Jurkat, Clone E6-1 (cell line): ENCODE measurements at regions not wholly inside any gene's neighbourhood (a gene's known extent, or its start where the extent isn't known, plus 50 kb on each side); places are given as distances from the start of the nearest gene placed in this dataset.
A peak's percentile ranks its signal among the peaks of the same experiment; 100 is the strongest.
"Not testable (repeated sequence)": the region's sequence is repeated elsewhere in the genome, so short reads cannot be mapped to it uniquely, and the experiment has no call there.

ENCODE experiments used
- DNase-seq: peaks from one replicate; pipeline ENCODE4 v3.0.0-alpha.2; 2011; ENCODE audit warnings: low read depth, low spot score
- H3K4me3 ChIP-seq: 2 replicates; pipeline ENCODE4 v1.5.1; 2011; ENCODE audit warnings: mild to moderate bottlenecking, low read length, control low read depth, moderate library complexity

DNA sequence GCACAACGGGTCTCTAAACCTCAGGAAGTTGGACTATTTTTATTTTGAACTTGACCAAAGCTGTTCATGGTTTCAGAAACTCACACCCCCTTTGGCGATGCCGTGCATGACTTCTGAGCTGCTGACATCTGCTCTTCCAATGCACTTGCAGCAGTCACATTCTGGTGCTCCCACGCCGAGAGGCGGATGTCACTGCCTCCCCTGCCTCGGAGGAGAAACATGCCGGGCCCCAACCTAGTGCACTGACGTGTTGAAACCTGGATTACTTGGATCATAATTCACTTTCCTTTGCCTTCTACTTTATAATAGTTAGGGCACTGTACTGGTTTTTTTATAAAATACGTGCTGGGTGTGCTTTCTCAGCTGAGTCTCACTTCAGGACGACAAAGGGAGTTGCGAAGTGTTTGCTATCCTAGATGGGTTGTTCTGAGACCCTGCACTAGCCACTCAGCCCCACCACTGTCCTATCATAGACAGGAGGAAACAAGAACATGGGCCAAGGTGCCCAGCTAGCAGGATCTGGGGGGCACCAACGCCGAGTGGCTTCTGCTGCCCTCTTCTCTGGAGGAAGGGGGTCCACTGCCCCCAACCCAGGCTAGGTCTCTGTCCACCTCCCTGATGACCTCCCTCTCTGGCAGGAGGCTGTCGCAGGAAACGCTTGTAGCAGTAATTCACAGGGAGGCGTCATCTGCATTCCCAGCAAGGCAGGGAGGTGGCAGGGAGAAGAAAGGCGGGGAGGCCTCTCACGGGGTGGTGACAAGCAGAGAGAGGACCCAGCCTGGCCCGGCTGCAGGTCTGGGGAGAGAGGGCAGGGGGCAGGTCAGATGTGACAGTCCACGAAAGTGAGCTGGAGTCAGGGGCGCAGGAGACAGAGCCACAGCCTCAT lies 158.8 kb upstream of the IQSEC1 start:
- DNase-seq, result no peak
- H3K4me3 ChIP-seq, result no peak overlapping the region

DNA sequence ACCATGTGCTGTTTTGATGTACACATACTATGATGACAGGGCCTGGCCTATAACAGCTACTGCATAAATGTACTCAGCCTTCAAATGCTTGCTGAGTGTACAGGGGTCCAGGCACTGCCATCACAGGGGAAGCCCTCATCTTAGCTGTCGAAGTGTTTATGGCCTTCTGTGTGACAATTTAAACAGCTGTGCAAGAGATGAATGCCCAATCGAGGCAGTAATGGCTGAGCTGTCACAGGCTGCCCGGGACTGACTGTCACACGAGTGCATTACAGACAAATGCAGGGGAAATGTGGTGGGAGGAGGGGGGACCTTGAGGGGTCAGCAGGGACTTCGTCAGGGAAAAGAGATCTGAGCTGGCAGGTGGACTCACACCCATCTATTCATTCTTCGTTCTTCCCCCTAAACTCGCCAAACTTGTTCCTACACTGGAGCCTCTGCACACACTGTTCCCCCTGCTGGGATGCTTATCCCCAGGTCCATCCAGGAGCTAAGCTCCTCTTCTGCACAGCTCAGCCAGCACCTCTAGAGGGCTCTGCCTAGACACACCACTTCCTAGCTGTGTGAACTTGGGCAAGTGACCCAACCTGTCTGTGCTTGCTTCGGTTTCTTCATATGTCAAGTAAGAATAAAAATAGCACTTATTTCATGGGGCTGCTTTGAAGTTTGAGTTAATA lies 156.2 kb upstream of the IQSEC1 start:
- DNase-seq, result peak; percentile 64
- H3K4me3 ChIP-seq, result no peak overlapping the region

DNA sequence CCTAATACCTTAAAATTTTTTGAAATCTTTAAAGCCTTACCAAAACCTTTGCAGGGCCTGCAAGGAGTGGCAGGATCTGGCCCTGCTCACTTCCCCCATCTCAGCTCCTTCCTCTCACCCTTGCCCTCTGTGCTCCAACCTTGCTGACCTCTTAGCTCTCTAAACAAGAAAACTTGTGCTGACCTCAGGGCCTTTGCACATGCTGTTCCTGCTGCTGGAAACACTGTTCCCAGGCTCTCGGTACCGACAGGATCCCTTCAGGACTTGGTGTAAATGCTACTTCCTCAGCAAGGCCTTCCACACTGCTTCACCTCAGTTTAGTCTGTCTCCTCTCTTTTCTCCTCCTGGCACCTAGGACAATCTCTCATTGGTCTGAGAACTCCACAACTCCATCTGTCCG lies 155.4 kb upstream of the IQSEC1 start:
- no peak overlapping the region for H3K4me3 ChIP-seq
- no peak for DNase-seq

DNA sequence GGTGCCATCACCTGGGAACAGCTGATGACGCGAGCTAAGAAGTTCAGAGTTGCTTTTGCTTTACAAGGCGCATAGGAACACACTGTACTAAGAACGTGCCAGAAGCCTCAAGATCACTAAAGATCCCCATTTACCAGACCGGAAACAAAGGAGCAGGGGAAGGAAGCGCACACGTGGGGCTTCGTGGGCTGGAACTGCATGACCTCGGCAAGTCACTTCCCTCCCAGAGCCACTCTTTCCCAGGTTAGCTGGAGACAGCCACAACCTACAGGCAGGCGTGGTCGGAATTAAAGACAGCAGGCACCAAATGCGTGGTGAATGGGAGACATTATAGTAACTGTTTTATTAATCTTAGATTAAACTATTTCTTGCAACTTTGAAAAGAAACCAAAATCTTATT lies 154.9 kb upstream of the IQSEC1 start:
- H3K4me3 ChIP-seq, DNase-seq: not testable (repeated sequence)

DNA sequence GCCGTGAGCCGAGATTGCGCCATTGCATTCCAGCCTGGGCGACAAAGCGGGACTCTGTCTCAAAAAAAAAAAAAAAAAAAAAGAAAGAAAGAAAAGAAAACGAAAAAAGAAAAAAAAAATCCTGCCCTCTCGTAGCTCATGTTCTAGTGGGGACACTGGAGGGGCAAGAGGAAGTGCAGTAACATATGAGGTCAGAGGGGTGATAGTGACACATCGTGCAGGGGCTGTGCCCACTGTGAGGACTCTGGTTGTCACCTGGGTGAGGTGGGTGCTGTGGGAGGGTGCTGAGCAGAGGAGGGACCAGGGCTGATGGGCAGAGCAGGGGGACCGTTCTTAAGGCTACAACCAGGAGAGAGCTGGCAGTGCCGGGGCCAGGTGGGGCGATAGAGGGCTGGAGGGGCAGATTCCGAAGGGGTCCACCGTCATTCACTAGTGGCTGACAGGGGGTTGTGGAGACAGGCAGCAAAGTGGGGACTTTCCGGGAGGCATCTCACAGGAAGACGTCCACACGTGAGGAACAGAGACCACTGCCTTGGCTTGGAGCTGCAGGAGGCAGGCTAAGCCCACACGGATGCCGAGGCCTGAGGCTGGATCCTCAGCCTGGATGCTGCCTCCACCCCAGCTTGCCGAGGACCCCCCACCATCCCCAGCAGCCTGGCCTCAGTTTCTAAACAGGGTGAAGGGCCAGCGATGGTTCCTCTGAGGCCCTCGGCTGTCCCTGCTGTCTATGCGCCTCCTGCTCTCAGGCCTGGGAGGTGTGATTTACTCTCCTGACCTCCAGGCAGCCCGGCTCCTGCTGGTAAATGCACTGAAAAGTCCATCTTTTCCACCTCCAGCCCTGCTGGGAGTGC lies 154.3 kb upstream of the IQSEC1 start:
- H3K4me3 ChIP-seq, result no peak overlapping the region
- no peak for DNase-seq

DNA sequence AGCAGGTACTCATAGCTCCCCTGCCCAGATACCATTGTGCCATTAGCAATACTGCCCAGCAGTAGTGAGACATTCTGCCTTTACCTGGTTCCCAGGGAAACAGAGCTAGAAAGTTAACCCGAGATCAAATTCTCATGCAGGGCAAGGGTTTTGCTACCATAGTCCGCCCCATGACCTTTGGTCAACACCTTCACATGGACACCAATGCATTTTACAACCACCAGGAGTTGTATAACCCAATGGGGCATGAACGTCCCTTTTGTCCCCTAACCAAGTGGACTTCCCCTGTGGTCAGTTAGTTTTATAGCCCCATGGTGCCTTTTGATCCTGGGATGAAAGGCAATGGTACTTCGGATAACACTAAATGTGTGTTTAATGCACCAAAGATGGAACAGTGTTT lies 151.7 kb upstream of the IQSEC1 start:
- DNase-seq, result no peak
- no peak overlapping the region for H3K4me3 ChIP-seq

DNA sequence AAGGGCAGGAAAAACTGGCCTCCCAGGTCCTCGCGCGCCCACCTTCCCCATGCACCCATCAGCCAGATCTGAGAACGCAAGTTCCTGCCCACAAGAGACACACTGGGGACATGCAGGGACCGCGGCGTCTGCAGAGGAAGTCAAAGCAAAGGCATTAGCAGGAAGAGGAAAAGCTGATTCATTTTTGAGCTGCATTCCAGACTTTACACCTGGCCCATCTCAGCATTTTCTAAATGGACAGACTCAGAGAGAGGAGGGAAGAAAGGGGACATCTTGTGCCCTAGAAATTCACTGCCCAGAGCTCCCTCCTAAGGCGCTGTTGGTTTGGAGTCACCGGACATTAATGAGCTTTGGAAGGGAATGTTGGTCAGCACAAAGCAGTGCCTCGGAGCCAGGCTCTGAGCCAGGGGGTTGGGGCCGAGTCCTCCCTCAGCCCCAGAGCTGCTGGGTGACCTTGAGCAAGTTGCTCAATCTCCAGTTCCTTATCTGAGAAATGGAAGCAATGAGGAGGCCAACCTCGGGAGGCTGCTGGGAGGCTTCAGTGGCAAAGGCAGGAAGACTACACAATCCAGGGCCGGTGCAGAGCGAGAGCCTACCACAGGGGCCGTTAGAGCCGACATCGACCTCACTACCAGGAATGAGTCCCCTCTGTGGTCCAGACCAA lies 150.5 kb upstream of the IQSEC1 start:
- H3K4me3 ChIP-seq, result no peak overlapping the region
- DNase-seq, result peak; percentile 47

DNA sequence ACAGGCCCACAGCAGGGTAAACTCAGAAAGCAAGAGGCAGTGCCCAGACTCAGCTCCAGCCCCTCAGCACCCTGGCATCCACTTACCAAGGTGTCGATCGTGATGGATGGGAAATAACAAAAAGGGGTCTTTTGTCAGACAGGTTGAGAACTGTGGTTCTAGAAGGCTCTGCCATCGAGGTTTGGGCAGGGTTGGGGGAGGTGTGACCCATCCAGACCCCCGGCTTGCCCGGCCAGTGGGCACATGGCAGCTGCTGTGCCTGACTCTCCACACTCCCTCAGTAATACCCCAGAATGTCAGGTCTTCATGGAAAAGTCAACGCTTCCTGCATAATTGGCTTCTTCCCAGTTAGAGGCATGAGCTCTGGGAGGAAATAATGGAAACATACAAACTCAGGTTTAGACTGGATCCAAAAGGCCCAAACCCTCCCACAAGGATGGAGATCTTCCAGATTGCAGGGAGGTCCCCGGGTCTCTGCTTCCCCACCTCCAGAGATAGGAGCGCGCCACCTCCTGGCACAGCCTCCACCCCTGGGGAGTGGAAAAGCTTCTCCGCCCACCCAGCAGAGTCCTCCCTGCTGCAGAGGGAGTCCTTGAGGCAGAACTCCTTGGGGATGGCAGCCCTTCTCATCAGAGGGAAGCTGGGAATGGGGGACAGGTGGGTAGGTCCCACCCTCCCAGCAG lies 149.8 kb upstream of the IQSEC1 start:
- DNase-seq, result no peak
- H3K4me3 ChIP-seq, result no peak overlapping the region

DNA sequence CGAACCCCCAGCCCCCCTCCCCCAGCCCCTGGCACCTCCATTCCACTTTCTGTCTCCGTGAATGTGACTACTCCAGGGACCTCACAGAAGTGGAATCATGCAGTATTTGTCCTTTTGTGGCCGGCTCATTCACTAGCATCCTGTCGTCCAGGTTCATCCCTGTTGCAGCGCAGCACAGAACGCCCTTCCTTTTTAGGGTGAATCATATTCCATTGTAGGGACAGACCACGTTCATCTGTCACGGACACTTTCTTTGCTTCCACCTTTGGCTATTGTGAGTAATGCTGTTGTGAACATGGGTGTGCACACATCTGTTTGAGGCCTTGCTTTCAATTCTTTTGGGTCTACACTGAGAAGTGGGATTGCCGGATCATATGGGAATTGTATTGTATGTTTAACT lies 148.9 kb upstream of the IQSEC1 start:
- H3K4me3 ChIP-seq, result no peak overlapping the region
- no peak for DNase-seq

DNA sequence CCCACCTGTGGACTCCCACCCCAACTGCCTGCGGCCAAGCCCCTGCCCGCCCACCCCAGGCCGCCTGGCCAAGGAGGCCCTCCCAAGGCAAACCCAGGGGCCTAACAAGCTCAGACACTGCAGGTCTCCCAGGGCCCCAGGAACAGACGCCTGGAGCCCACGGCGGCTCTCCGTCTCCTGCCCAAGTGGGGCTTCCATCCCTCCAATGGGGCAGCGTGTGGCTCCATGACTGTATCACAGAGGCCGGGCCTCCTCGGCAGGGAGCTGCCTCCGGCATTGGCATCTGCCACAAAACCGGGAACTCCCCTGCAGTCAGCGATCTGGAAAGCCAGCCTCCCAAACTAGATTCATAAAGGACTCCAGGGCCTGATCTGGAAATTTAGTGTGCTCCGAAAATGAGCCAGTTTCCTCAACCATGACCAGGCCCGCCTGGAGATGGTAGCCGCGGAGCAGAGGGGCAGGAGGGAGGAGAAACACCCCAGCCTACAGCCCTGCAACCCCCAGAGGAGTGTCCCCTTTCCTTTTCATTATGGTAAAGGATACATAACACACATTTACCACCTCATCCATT lies 148.3 kb upstream of the IQSEC1 start:
- H3K4me3 ChIP-seq, result no peak overlapping the region
- DNase-seq, result no peak

DNA sequence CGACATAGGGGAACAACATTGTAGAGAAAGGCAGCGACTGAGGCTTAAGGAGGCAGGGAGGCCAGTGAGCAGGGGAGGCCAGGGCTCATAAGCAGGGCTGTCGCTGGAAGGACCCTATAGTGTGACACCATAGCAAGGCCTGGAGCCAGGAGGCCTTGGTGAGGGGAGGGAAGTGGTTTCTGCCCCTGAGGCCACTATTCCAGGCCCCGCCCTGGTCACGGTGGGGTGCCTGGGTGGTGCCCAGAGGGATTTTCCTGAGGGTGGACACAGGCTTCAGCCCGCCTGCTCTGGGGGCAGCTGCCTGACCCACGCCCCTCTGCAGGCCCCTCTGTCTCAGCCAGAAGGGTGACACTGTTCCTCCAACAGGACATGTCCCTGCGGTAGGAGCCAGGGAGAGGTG lies 147.8 kb upstream of the IQSEC1 start:
- DNase-seq, result no peak
- no peak overlapping the region for H3K4me3 ChIP-seq

DNA sequence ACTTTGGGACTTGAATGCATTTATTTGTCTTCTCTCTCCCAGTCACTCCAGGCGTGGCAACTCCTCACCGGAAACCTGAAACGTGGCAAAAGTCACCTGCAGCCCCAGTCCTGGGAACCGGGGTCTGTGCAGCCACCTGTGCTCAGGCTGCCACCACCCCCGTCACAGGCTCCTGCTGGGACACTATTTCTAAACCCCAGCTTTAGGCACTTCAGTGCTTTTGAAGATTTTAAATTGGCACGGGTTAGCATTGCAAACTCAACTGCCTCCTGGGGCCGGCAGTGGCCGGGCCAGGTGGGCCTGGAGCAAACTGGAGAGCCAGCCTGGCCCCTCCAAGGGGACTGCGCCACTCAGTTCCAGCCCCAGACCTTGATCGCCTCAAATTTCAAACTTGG lies 146.7 kb upstream of the IQSEC1 start:
- H3K4me3 ChIP-seq, result no peak overlapping the region
- DNase-seq, result no peak

DNA sequence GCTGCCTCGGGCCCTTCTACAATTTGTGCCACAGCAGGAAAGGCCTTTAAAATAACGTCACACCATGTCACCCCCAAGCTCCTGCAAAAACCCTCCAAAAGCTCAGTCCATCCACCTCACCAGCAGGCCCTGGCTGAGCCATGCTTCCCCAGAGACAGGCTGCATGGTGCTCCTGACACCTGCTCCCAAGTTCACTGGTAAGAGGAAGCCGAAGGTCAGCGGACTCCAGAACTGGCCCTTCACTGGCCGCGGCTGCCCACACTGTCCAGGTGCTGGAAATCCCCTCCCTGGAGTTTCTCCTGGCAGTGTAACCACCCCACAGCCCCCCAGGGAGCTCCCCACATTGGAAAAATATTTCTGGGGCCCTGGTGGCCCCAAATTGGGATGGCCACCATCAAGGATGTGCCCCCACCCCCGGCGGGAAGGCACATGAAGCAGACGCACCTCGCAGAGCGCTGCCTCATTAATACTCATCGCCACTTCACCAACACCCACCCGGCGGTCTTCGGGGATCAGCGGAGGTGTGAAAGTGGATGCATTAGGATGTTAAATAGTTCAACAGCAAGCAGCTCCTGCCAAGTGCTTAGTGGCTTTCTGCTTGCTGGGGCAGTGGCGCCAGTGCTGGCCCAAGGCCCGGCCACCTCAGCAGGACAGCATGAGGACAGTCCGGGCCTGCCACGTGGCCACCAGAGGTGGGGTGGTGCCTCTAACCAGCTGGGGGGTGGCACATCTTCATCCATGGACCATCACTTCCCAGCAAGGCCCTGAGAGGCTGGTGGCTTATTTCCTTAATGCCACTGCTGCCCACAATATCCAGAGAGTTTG lies 146.1 kb upstream of the IQSEC1 start:
- no peak for DNase-seq
- H3K4me3 ChIP-seq, result no peak overlapping the region

DNA sequence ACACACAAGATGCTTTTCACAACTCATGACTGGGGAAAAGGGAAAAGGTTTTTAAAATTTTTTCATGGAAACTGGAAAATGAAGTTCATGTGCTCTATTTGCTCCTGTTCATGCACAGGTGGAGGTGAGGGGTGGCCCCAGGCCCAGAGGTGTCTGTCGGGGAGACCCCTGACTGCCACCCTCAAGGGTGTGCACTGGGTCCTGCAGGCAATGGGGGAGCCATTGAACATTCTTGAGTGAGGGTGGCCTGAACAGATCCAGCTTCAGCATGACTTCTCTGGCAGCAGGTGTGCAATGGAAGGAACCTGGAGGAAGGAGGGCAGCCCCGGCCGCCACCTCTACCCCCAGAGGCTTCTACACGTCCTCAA lies 145.3 kb upstream of the IQSEC1 start:
- H3K4me3 ChIP-seq, result no peak overlapping the region
- no peak for DNase-seq

DNA sequence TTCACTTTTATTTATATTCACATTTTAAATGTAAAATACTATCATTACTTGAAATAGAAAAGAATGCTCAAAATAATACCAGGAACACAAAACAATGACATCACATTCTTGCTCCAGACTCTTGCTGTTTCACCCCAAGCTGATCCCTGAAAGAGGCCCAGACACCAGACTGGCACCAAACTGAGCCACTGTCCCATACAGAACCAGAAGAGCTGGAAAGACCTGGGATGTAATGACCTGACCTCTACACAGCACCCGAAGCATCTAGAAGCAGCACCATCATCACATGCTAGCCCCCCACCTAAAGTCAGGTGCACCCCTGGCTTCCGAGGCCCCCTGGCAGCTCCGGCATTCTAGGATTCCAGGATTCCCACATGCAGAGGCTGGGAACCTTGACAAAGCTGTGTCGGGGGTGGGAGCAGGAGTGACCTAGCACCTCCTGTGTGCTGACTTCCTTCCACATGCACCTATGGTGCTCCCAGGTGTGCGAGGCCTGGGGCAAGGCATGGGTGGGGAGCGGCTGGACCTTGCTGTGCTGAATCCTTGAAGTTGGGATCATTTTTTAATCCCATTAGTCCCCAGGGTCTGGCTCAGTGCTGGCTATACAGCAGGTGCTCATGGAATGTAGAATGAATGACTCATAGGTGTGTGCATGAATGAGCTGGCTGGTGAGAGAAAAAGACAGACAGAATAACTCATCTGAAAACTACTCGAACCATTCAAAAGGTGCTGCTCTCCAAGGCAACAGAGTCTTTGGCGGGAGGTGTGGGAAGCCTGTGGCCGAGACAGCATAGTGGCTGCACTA lies 144.7 kb upstream of the IQSEC1 start:
- H3K4me3 ChIP-seq, result no peak overlapping the region
- DNase-seq, result no peak

DNA sequence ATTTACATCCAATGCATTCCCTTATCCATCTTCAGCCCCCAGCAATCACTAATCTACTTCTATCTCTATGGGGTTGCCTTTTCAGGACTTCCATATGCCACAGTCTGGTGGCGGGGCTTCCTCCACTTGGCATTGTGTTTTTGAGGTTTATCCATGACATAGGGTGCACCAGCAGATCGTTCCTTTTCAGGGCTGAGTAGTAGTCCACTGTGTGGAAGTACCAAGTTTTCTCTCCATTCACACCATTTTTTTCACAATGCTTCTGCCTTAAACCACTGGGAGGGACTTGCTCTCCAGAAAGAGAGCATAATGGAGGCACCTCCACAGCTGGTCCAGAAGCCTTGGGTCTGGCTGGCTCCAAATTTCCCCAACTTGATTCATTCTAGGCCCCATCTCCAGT lies 144.0 kb upstream of the IQSEC1 start:
- H3K4me3 ChIP-seq, result no peak overlapping the region

DNA sequence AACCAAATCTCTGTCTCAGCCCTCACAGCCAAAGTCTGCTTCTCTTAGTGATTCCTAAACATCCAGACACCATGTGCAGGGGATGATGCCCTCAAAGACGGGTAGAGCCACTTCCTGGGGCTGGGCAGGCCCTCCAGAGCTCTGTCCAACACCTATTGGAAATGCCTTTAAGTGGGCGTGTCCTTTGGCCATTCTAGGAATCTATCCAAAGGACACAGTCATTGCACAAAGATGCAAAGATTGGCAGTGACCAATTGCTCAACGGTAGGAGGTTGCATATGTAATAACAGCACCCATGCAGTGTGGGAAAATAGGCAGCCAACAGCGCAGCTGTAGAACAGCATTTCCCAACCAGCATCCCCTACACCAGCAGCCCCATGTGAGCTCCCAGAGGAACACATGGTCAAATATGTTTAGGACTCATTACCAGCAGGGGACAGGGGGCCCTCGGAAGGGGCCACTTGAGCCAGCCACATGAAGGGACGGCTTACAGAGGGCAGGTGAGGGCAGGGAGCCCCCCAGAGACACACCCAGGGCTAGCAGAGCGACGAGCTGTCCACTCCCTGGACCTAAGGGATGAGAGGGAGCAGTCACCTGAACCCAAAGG lies 142.8 kb upstream of the IQSEC1 start:
- DNase-seq, result no peak
- H3K4me3 ChIP-seq, result no peak overlapping the region

More for the DNA sequence above, 144.0 kb upstream of the IQSEC1 start:
- no peak for DNase-seq
